ENCODE measurements at regions not wholly inside any gene's neighbourhood (a gene's known extent, or its start where the extent isn't known, plus 50 kb on each side); places are given as distances from the start of the nearest gene placed in this dataset.

DNA sequence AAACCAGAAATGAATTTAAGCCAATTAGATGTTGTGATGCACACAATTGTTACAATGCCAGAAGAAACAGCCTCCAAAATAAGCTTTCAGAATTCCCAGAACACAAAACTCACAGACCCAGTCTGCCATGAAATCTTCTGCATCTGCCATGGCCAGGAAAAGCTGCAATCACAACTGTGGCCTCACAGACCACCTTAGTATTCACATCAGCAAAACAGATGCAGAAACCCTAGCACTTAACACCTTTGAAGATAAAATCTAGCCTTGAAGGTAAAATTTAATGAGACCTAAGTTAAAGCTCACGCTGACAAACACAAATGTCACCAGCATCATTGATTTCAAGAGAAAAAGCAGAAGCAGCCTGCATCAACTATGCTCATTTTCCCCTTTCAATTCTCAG is 566.8 kb upstream of the TMPRSS15 start:
- H3K27ac Mint-ChIP-seq, result no peak overlapping the region
- TF ChIP-seq, protein P1, sequence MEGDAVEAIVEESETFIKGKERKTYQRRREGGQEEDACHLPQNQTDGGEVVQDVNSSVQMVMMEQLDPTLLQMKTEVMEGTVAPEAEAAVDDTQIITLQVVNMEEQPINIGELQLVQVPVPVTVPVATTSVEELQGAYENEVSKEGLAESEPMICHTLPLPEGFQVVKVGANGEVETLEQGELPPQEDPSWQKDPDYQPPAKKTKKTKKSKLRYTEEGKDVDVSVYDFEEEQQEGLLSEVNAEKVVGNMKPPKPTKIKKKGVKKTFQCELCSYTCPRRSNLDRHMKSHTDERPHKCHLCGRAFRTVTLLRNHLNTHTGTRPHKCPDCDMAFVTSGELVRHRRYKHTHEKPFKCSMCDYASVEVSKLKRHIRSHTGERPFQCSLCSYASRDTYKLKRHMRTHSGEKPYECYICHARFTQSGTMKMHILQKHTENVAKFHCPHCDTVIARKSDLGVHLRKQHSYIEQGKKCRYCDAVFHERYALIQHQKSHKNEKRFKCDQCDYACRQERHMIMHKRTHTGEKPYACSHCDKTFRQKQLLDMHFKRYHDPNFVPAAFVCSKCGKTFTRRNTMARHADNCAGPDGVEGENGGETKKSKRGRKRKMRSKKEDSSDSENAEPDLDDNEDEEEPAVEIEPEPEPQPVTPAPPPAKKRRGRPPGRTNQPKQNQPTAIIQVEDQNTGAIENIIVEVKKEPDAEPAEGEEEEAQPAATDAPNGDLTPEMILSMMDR (IDR thresholded peaks at IDR 0.05), result no peak
- H3K4me1 Mint-ChIP-seq (ENCODE audit: low read depth), result no peaks in the 10 kb centered on the region
- peaks cover 5% of the 10 kb centered on the region; the same call in 1 of the 2 replicates for H3K36me3 Mint-ChIP-seq (ENCODE audit: low read depth)
- peaks cover 54% of the 10 kb centered on the region for H3K9me3 Mint-ChIP-seq
- DNase-seq, result no peak
- H3K4me3 Mint-ChIP-seq, result no peak overlapping the region
- H3K27me3 Mint-ChIP-seq (ENCODE audit: insufficient read depth), result no peaks in the 10 kb centered on the region

- Mint-ChIP-seq H3K36me3 (ENCODE audit: low read depth) (peaks cover 4% of the 10 kb centered on the region; the same call in 1 of the 2 replicates), H3K27ac (no peak overlapping the region), H3K27me3 (ENCODE audit: insufficient read depth) (no peaks in the 10 kb centered on the region), H3K9me3 (peaks cover 59% of the 10 kb centered on the region), H3K4me1 (ENCODE audit: low read depth) (no peaks in the 10 kb centered on the region), H3K4me3 (no peak overlapping the region)
- TF ChIP-seq, protein P1 (IDR thresholded peaks at IDR 0.05), result no peak
- no peak for DNase-seq
Measured at GRCh38 chr21:18970941-18971340, 567.4 kb upstream of the TMPRSS15 start.

DNA sequence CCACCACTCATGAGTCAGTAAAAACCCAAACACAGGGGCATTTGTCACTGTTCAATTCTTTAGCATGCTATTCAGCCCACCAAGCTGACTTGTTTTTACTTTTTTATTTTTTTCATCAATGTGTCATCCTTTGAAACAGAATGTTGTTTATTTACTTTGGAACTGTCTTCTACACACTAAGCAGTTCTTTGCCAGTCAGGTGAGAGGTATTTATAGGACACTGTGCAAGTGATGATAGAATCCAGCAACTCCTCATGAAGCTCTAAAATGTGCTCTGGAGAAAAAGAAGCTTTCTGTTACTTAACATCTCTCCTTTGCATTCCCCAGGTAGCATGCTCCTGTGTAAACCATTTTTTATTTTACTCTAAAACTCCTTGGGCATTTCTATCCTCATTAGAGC is 582.0 kb upstream of the TMPRSS15 start:
- no peak for DNase-seq
- Mint-ChIP-seq H3K4me1 (ENCODE audit: low read depth) (no peaks in the 10 kb centered on the region), H3K9me3 (peaks cover 54% of the 10 kb centered on the region), H3K27me3 (ENCODE audit: insufficient read depth) (no peaks in the 10 kb centered on the region), H3K4me3 (no peak overlapping the region), H3K36me3 (ENCODE audit: low read depth) (no peaks in the 10 kb centered on the region), H3K27ac (no peak overlapping the region)
- TF ChIP-seq, protein P1 (IDR thresholded peaks at IDR 0.05), result no peak

DNA sequence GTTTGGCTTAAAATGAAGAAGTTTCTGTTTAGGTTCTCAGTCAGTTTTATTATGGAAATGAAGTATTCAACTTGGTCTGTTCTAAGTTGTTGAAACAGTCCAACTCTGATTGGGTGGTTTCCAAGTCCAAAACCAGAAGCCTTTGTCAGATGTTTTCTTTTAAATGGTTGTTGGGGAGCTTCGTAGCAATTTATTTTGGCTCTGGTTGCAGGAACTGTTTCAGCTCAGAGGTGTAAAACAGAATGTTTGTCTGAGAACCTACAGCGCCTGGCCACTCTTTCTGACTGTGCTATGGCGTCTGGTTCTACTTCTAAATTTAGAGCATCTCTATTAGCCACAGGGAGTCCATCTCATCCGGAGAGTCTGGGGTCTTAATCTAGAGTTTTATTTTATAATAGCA is 582.6 kb upstream of the TMPRSS15 start:
- Mint-ChIP-seq H3K4me1 (ENCODE audit: low read depth) (no peaks in the 10 kb centered on the region), H3K27ac (no peak overlapping the region), H3K27me3 (ENCODE audit: insufficient read depth) (no peaks in the 10 kb centered on the region), H3K4me3 (no peak overlapping the region), H3K9me3 (peaks cover 58% of the 10 kb centered on the region), H3K36me3 (ENCODE audit: low read depth) (no peaks in the 10 kb centered on the region)
- no peak for DNase-seq
- TF ChIP-seq, protein P1 (IDR thresholded peaks at IDR 0.05), result no peak

DNA sequence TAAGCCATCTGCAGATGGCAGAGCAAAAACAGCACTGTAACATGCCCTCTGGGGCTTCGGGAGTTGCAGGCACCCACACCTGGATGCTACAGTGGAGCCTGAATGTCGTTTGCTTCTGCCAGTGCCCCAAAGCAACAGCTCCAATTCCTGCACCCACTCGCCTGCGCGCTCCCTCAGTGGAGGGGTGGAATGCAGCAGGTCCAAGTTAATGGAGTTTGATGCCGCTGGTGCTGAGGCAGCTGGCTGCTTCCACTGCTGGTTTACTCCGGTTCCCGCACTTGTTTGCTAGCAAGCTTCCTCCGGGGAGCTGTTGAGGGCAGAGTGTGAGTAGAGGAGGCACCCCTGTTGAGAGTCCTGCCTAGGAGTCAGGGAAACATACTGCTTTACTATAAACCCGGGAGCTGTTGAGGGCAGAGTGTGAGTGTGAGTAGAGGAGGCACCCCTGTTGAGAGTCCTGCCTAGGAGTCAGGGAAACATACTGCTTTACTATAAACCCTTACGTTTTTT is 584.0 kb upstream of the TMPRSS15 start:
- DNase-seq, result no peak
- Mint-ChIP-seq H3K4me3 (no peak overlapping the region), H3K27me3 (ENCODE audit: insufficient read depth) (no peaks in the 10 kb centered on the region), H3K36me3 (ENCODE audit: low read depth) (no peaks in the 10 kb centered on the region), H3K9me3 (peaks cover 55% of the 10 kb centered on the region), H3K4me1 (ENCODE audit: low read depth) (no peaks in the 10 kb centered on the region), H3K27ac (no peak overlapping the region)
- TF ChIP-seq, protein P1 (IDR thresholded peaks at IDR 0.05), result no peak

Measured in HFFc6 (cell line).